GM18499 (cell line): ENCODE measurements at regions not wholly inside any gene's neighbourhood (a gene's known extent, or its start where the extent isn't known, plus 50 kb on each side); places are given as distances from the start of the nearest gene placed in this dataset.
"Not testable (repeated sequence)": the region's sequence is repeated elsewhere in the genome, so short reads cannot be mapped to it uniquely, and the experiment has no call there.

Source experiments
- ATAC-seq: cut with Tn5 transposase; IDR thresholded peaks from one replicate; pipeline ENCODE4 v1.9.1; 2021; ENCODE audit warnings: moderate number of reproducible peaks; ENCODE audit not compliant: insufficient read depth, unreplicated experiment

GRCh38 chr3:150270883-150271590, 137.1 kb upstream of the TSC22D2 start:
- no peak for ATAC-seq

GRCh38 chr3:150270444-150270843, 137.7 kb upstream of the TSC22D2 start:
- not testable (repeated sequence) for ATAC-seq

- no peak for ATAC-seq
Observed at GRCh38 chr3:150269526-150269925, 138.6 kb upstream of the TSC22D2 start.

GRCh38 chr3:150268426-150269391, 139.4 kb upstream of the TSC22D2 start:
- no peak for ATAC-seq

GRCh38 chr3:150267288-150267687, 140.8 kb upstream of the TSC22D2 start:
- no peak for ATAC-seq

GRCh38 chr3:150265305-150265704, 142.8 kb upstream of the TSC22D2 start:
- no peak for ATAC-seq

- ATAC-seq: no peak
Observed at GRCh38 chr3:150264561-150265279, 143.4 kb upstream of the TSC22D2 start.

GRCh38 chr3:150261958-150262357, 146.1 kb upstream of the TSC22D2 start:
- no peak for ATAC-seq

- no peak for ATAC-seq
Observed at GRCh38 chr3:150261418-150261817, 146.7 kb upstream of the TSC22D2 start.

GRCh38 chr3:150260398-150260710, 147.7 kb upstream of the TSC22D2 start:
- no peak for ATAC-seq

- no peak for ATAC-seq
Observed at GRCh38 chr3:150259526-150260397, 148.3 kb upstream of the TSC22D2 start.

GRCh38 chr3:150256782-150257181, 151.3 kb upstream of the TSC22D2 start:
- no peak for ATAC-seq

- no peak for ATAC-seq
Observed at GRCh38 chr3:150256318-150256717, 151.8 kb upstream of the TSC22D2 start.

- no peak for ATAC-seq
Observed at GRCh38 chr3:150255826-150256225, 152.3 kb upstream of the TSC22D2 start.

- no peak for ATAC-seq
Observed at GRCh38 chr3:150255413-150255812, 152.7 kb upstream of the TSC22D2 start.

- ATAC-seq: no peak
Observed at GRCh38 chr3:150254309-150254708, 153.8 kb upstream of the TSC22D2 start.

- no peak for ATAC-seq
Observed at GRCh38 chr3:150253622-150254021, 154.5 kb upstream of the TSC22D2 start.

- ATAC-seq: no peak
Observed at GRCh38 chr3:150252462-150252861, 155.6 kb upstream of the TSC22D2 start.

GRCh38 chr3:150251187-150252062, 156.7 kb upstream of the TSC22D2 start:
- no peak for ATAC-seq
